BJ (cell line): ENCODE measurements at regions not wholly inside any gene's neighbourhood (a gene's known extent, or its start where the extent isn't known, plus 50 kb on each side); places are given as distances from the start of the nearest gene placed in this dataset.

ENCODE experiments used
- CTCF ChIA-PET: fragments of 350-600 bp; formaldehyde crosslinking; extraction: SDS; loops from one replicate; lab custom pipeline; 2021; ENCODE audit warnings: antibody characterized with exemption, inconsistent platforms; lab: Yijun Ruan, JAX
- POLR2A ChIA-PET: fragments of 300-600 bp; sonication (Branson Sonifier 250); formaldehyde crosslinking; extraction: SDS; loops from one replicate; lab custom pipeline; 2021; ENCODE audit warnings: antibody characterized with exemption; lab: Charles Lee
- DNase-seq: peaks from one replicate; pipeline ENCODE4 v3.0.0-alpha.2; 2011; ENCODE audit warnings: low read depth
- H3K27me3 ChIP-seq: 2 replicates; pipeline ENCODE4 v1.6.0; 2011; ENCODE audit warnings: low read length; ENCODE audit not compliant: control insufficient read depth, insufficient read depth
- H3K36me3 ChIP-seq: 2 replicates; pipeline ENCODE4 v1.5.1; 2011; ENCODE audit warnings: low read length; ENCODE audit not compliant: control insufficient read depth, insufficient read depth
- H3K4me3 ChIP-seq: 2 replicates; pipeline ENCODE4 v1.5.1; 2011; ENCODE audit warnings: low read depth, mild to moderate bottlenecking, control low read depth, low read length
- CTCF ChIP-seq: IDR thresholded peaks from 2 replicates; pipeline ENCODE4 v1.5.1; 2011; ENCODE audit warnings: low read depth, mild to moderate bottlenecking, control low read depth, inconsistent platforms, low read length, moderate library complexity; ENCODE audit not compliant: insufficient read depth

DNA sequence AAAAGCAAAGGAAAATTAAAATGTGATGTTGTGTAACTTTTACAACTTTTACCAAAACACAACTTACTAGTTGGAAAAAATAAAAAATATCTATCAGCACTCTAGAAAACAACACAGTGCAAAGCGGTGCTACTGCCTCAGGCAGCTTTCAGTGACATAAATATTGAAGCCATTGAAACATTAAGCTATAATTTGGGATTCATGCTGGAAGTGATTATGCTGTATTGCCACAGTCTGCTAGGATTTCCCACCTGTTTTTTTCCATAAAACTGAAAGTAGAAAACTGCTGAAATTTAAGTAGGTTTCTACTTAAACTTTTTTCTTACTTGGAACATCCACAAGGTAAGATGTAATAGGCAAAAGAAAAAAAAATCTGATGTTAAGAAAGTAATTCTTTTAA lies 674.4 kb downstream of the KCNT2 start:
- H3K4me3 ChIP-seq, result no peak overlapping the region
- no peaks in the 10 kb centered on the region for H3K36me3 ChIP-seq
- POLR2A ChIA-PET, result no interaction called here
- H3K27me3 ChIP-seq, result no peaks in the 10 kb centered on the region
- no peak for TF ChIP-seq CTCF
- no peak for DNase-seq
- CTCF ChIA-PET, result no interaction called here

DNA sequence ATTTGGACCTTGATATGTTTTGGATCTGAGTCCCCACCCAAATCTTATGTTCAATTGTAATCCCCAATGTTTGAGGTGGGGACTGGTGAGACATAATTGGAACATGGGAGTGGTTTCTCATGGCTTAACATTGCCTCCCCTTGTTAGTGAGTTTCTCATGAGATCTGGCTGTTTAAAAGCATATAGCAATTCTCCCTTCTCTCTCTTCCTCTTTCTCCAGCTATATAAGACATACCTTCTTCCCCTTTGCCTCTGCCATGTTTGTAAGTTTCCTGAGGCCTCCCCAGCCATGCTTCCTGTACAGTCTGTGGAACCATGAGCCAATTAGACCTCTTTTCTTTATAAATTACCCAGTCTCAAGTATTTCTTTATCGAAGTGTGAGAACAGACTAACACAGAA lies 692.4 kb downstream of the KCNT2 start:
- H3K27me3 ChIP-seq, result no peaks in the 10 kb centered on the region
- no peak overlapping the region for H3K4me3 ChIP-seq
- no peak for DNase-seq
- ChIA-PET CTCF (no interaction called here), POLR2A (no interaction called here)
- no peaks in the 10 kb centered on the region for H3K36me3 ChIP-seq
- TF ChIP-seq CTCF, result no peak

DNA sequence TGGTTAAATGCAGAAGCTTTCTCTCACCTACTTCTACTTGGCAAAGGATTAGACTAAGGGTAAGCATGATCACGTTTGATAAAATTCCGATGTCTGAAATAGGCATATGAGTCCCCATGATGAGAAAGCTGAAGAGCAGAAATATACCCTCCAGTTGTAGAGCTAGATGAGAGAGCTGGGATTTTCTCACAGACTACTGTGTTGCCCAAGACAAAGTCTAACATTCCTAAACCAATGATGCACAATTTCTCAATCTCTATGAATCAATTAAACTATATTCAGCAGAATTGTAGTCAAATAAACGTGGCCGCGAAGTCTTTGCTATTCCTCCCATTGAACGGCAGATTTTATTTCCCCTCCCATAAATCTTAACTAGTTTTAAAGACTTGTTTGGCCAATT lies 699.2 kb downstream of the KCNT2 start:
- Histone ChIP-seq H3K36me3 (no peaks in the 10 kb centered on the region), H3K4me3 (no peak overlapping the region), H3K27me3 (no peaks in the 10 kb centered on the region)
- TF ChIP-seq CTCF, result no peak
- POLR2A ChIA-PET, result no interaction called here
- DNase-seq, result no peak
- CTCF ChIA-PET, result no interaction called here

- ChIA-PET CTCF (no interaction called here), POLR2A (no interaction called here)
- no peaks in the 10 kb centered on the region for H3K36me3 ChIP-seq
- no peaks in the 10 kb centered on the region for H3K27me3 ChIP-seq
- peak; percentile 13 for DNase-seq
- no peak overlapping the region for H3K4me3 ChIP-seq
- no peak for TF ChIP-seq CTCF
Measured at GRCh38 chr1:195908121-195908520, 700.1 kb downstream of the KCNT2 start.

DNA sequence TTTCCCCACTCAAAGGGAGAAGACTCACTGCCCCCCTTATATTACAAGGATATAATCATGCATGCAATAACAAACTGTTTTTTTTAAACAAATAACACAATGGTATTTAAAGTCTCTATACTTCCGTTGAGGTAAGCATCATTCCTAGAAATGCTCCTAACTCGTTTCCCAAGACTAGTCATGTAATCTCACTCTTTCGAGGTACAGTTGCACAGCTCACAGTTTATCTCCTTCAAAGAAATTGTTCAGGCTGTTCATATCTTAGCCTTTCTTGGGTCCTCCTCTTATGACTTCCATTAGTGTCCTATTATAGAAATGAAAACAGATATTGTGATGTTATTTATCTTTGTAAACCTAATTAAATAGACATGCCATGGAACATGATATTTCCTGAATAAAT lies 705.0 kb downstream of the KCNT2 start:
- ChIA-PET CTCF (no interaction called here), POLR2A (no interaction called here)
- no peaks in the 10 kb centered on the region for H3K36me3 ChIP-seq
- DNase-seq, result no peak
- no peak for TF ChIP-seq CTCF
- H3K4me3 ChIP-seq, result no peak overlapping the region
- H3K27me3 ChIP-seq, result no peaks in the 10 kb centered on the region
